ENCODE measurements at regions not wholly inside any gene's neighbourhood (a gene's known extent, or its start where the extent isn't known, plus 50 kb on each side); places are given as distances from the start of the nearest gene placed in this dataset.
"Not testable (repeated sequence)": the region's sequence is repeated elsewhere in the genome, so short reads cannot be mapped to it uniquely, and the experiment has no call there.

- no peak for DNase-seq
Observed at GRCh38 chr1:9442278-9442846, 96.9 kb upstream of the SLC25A33 start.

- DNase-seq = no peak
Observed at GRCh38 chr1:9442986-9443385, 96.3 kb upstream of the SLC25A33 start.

DNA sequence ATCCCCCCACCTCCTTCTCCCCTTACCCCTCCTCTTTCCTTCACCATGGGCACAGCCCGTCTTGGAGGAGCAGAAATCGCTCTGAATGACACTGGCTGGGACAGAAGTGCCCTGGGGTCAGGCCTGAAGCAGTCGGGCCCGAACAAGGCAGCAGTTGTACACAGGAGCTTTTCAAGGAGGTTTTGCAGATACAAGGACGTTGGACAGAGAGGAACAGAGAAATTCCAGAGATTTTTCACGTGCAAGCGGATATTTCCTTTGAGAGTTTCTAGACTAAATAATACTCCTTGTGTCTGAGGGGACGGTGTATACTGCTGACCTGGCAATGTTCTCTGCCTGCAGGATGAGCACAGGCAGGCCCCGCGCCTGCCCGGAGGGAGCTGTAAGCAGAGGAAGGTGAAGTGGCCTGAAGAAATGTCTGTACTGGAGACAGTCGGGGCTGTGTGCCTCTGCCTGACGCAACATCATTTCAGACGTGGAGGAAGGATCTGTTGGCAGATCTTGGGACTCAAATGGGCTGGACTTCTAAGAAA is 95.3 kb upstream of the SLC25A33 start:
- DNase-seq = no peak

GRCh38 chr1:9444532-9444931 is 94.7 kb upstream of the SLC25A33 start:
- DNase-seq = no peak

DNA sequence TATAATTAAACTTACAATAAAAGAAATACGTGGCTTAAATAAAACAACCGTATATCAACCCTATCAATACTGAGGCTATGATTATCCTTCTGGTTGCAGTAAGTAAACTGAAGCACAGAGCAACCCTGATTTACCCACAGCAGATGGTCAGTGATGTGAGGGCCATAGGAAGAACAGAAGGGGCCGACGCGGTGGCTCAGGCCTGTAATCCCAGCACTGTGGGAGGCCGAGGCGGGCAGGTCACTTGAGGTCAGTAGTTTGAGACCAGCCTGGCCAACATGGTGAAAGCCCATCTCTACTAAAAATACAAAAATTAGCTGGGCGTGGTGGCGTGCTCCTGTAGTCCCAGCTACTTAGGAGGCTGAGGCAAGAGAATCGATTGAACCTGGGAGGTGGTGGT is 94.2 kb upstream of the SLC25A33 start:
- not testable (repeated sequence) for DNase-seq

DNA sequence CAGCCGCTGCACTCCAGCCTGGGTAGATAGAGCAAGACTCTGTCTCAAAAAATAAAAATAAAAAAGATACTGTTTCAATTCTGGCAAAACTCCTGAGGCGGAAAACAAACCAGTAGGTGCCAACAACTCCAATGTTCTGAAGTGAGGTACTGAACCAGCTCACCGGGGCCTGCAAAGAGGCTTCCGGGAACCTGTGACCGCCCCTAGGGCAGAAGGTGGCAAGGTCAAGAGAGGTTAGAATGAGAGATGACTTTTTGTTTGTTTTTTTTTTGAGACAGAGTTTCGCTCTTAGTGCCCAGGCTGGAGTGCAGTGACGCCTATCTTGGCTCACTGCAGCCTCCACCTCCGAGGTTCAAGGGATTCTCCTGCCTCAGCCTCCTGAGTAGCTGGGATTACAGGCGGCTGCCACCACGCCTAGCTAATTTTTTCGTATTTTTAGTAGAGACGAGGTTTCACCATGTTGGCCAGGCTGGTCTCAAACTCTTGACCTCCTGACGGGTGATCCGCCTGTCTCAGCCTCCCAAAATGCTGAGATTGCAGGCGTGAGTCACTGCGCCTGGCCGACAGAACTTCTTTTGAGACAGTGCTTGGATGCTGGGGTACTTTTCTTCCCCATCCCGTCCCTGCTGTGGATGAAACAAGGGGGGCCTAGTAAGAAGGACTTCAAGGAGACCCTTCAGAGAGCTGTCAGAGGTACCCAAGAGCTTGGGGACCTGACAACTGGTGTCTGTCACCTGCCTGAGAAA is 91.9 kb upstream of the SLC25A33 start:
- no peak for DNase-seq

- DNase-seq = no peak
Observed at GRCh38 chr1:9448132-9449109, 90.8 kb upstream of the SLC25A33 start.

GRCh38 chr1:9449110-9449627 is 90.1 kb upstream of the SLC25A33 start:
- no peak for DNase-seq

- no peak for DNase-seq
Observed at GRCh38 chr1:9449976-9450696, 89.1 kb upstream of the SLC25A33 start.

- no peak for DNase-seq
Observed at GRCh38 chr1:9451081-9451480, 88.2 kb upstream of the SLC25A33 start.

DNA sequence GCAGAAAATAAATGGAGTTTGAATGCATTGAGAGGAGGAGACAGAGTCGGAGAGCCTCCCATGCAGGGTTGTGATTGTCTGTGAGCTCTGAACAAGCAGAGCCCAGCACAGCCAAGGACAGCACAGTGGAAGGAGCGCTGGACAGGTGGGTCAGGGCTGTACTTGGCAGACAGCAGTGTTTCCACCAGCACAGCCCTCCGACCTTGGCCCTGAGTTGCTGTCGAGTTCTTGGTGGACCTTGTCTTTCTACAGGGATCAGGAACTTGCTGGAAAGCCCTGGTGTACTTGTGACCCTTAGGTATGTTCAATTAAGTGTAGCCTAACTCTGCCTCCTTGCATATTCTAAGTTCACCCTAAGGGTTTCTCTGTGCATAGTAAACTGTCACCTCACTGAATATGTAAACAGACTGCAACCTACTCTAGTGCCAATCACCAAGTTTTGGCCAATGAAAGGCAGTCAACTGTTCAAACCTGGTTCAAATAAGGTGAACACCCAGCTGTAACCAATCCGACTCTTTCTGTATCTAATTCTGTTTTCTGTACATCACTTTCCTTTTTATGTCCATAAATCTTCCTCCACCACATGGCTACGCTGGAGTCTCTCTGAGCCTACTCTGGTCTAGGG is 86.6 kb upstream of the SLC25A33 start:
- DNase-seq = no peak

GRCh38 chr1:9453375-9453774 is 85.9 kb upstream of the SLC25A33 start:
- DNase-seq = no peak

DNA sequence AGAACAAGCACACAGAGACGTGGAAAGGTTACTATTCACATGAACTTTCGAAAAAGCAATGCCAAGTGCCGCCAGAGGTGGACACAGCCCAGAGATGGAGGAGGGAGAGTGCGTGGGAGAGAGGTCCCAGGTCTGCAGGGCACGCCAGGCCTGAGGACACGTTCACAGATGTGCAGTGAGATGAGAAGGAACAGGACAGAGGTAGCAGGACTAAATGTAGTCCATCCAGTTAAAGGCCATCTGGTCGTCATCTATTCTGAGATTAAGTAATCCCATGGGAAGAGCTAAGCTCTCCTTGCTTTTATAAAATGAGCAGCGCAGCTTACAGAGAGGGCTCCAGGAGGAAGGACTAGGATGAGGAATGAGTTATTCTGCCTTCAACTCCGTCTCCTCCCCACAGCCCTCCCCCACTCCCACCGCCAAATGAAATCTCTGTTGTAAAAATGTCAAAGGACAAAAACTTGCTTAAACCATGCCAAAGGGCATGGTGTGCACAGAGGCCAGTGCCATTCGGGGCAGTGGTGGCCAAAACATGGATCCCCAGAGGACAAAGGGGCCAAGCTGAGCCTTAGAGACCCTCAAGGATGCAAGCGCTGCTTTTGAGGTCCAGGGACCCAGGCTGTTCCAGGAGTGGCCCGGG is 85.4 kb upstream of the SLC25A33 start:
- DNase-seq = no peak

GRCh38 chr1:9454494-9455066 is 84.7 kb upstream of the SLC25A33 start:
- DNase-seq = no peak

DNA sequence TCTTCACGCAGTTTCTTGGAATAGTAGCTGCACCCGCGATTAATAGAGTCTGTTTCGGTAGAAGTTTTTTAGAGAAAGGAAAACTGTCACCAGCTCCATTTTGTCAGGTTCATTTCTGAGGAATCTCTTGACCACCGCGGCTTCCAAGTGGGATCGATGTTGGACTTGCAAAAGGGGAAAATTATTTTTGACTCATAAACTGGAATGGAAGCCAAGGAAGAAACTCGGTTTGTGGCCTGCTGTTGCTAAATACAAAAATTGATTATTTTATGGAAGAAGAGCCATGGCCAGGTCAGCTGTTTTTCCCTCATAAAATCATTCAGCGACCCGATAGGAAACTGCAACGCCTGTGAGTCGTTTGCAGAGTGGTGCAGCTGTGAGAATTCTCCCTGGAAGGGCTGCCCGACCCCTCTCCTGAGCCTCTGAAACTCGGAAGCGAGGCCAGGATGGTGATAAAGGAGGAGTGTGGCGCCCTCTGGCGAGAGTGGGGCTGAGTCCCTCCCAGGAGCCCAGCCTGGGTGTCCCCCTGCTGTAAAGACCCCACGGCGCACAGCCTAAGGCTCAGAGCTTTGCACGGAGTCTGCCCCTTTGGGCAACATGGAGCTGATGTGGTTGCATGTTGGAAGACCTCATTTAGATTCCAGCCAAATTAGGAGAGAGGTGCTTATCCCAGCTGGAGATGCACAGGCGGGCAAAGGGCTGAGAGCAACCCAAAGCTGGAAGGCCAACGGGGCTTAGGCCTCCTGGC is 83.6 kb upstream of the SLC25A33 start:
- peak; percentile 12 for DNase-seq

- DNase-seq = no peak
Observed at GRCh38 chr1:9456833-9457232, 82.4 kb upstream of the SLC25A33 start.

- no peak for DNase-seq
Observed at GRCh38 chr1:9459816-9460407, 79.4 kb upstream of the SLC25A33 start.

DNA sequence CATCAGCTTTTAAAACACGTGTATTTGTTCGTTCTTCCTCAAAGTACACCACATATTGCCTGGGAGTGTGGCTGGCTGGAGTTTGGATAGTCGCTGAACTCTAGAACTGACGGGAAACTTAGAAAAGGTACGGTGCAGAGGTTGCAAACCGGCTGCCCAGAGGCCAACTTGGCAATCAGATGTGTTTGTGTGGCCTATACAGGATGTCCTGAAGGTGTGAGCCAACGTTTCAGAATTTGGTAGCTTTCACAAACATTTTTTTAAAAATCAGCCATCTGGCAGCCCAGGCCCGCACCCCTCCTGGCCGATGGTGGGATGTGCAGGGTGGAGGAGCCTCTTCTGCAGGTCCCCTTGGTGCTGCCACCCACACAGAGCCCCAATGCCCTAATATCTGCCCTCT is 73.6 kb upstream of the SLC25A33 start:
- DNase-seq = no peak

DNA sequence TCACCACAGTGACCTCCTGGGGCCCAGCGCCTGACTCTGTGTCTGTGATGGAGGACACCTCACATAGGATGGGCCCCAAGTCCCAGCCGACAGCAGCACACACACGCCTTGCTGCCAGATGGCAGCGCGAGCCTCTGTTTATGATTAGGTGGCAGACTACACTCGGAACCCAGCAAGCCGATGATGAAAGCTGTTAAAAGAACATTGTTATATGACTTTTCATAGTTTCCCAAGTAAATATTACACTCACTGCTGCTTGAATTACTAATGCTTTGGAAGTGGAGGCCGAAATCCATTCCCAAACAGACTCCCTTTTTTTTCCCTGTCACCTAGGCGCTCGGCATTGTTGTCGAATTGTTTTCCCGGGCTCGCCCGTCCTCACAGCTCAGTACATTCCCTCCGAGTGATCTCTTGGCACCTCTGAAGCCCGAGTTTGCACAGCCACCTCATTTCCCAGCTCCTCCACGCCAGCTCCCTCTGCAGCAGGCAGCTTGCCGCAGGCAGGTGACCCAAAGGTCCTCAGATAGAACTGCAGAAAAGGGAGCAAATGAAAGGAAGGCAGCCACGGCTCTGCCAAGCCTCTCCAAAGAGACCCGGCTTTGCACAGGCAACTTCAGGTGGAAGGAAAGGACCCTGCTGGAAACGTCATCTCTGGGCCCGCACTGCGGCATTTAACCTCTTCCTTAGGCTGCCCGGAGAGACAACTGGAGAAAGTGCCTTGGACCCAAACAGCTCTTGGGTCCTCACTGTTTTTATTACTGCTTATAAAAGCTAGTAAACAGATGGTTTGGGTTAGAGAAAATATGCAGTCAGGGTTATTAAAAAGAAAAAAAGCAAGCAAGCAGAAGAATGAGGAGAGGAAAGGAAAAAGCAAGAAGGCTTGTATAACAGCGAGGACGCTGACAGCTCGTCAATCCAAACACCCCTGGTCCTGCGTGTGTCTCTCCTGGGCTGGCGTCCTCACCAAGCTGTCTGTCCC is 72.2 kb upstream of the SLC25A33 start:
- DNase-seq = no peak
